Activated CD8-positive, alpha-beta T cell treated with anti-CD3 and anti-CD28 coated beads for 36 hours (primary cell): ENCODE measurements at regions not wholly inside any gene's neighbourhood (a gene's known extent, or its start where the extent isn't known, plus 50 kb on each side); places are given as distances from the start of the nearest gene placed in this dataset.

Experiments used
- ATAC-seq: fragments of 200-7000 bp; cut with Tn5 transposase; one replicate; pipeline ENCODE4 v1.10.0; 2021; ENCODE audit warnings: mild to moderate bottlenecking, moderate library complexity
- CTCF ChIA-PET: fragments of 350-600 bp; sonication (Branson Sonifier 250); formaldehyde crosslinking; loops from one replicate; lab custom pipeline; 2021; ENCODE audit warnings: antibody characterized with exemption; lab: Charles Lee
- POLR2A ChIA-PET: fragments of 350-600 bp; sonication (Branson Sonifier 250); formaldehyde crosslinking; loops from one replicate; lab custom pipeline; 2021; ENCODE audit warnings: antibody characterized with exemption; lab: Charles Lee
- DNase-seq: peaks from one replicate; pipeline ENCODE4 v3.0.0-alpha.2; 2020
- H3K27ac Mint-ChIP-seq: one replicate; pipeline ENCODE4 v1.8.0; 2021; ENCODE audit warnings: mild to moderate bottlenecking, mixed read lengths
- H3K27me3 Mint-ChIP-seq: one replicate; pipeline ENCODE4 v1.8.0; 2021; ENCODE audit warnings: mixed read lengths
- H3K36me3 Mint-ChIP-seq: one replicate; pipeline ENCODE4 v1.8.0; 2021; ENCODE audit warnings: low read depth, mixed read lengths
- H3K4me1 Mint-ChIP-seq: one replicate; pipeline ENCODE4 v1.8.0; 2021; ENCODE audit warnings: low read depth, mixed read lengths
- H3K4me3 Mint-ChIP-seq: one replicate; pipeline ENCODE4 v1.8.0; 2021; ENCODE audit warnings: mild to moderate bottlenecking, moderate library complexity, mixed read lengths
- H3K9me3 Mint-ChIP-seq: one replicate; pipeline ENCODE4 v1.8.0; 2021; ENCODE audit warnings: mixed read lengths
- CTCF ChIP-seq: fragments of 200-600 bp; IDR thresholded peaks from one replicate; pipeline ENCODE4 v1.8.0; 2022; ENCODE audit warnings: antibody characterized with exemption, mild to moderate bottlenecking
- intact Hi-C: fragments of 100-400 bp; cut with micrococcal nuclease; formaldehyde crosslinking; loops from one replicate; pipeline ENCODE4 v1.10.0; 2022

DNA sequence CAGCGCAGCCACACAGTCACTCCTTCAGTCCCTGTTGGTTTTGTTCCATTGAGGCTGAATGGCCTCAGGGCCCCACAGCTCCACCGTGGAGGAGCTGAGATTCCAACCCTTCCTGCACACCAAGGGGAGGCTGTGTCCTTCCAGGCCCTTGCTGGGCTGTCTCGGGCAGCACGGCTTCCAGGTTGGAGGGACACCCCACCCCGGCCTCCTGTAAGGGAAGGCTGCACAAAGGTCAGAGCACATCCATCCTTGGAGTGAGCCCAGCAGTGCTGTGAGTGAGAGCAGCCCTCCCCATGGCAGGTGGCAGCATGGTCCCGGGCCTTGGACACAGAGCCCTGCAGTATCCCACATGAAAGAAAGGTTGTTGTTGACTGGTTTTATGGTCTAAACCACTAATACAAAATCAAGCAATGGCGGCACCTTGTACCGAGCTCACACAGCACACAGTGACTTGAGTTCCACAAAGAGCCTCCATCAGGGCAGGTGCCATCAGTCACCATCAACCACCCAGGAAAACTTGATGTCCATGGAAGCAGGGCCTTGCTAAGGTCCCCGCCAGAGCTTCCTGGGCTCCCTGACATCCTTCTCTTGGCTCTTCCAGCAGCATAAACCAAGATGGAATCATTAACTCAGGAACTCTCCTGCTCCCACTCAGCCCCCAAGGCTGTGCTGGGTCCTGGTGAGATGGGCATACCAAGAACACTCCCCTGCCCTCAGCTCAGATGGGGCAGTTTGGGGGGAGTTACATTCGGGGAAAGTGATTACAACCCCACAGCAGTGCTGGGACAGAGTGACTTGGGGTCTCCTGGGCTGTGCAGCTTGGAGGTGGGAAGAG lies 1500.4 kb downstream of the TBC1D22A start:
- Mint-ChIP-seq H3K36me3 (no peaks in the 10 kb centered on the region), H3K27me3 (no peaks in the 10 kb centered on the region), H3K27ac (no peak overlapping the region), H3K4me1 (no peaks in the 10 kb centered on the region), H3K9me3 (no peaks in the 10 kb centered on the region), H3K4me3 (no peak overlapping the region)
- intact Hi-C loops, result no loop called here
- ATAC-seq, result no peak
- DNase-seq, result no peak
- POLR2A ChIA-PET, result no interaction called here
- CTCF ChIA-PET, result no interaction called here
- TF ChIP-seq CTCF, result no peak

DNA sequence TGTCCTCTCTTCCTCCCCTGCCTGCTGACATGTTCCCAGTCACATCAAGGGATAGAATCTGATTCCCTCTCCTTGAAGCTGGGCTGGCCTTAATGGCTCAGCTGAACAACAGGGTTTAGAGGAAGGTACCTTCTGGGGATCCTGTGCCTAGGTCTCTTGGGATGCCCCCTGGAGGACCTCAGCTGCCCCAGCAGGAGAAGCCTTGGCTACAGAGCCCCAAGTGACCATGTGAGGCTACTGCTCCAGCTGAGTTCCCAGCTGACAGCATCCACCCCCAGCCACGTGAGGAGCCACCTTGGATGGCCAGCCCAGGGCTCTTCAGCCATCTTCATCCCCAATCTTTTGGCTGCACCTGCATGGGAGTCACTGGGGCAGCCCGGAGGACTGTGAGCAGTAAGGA lies 1499.3 kb downstream of the TBC1D22A start:
- Mint-ChIP-seq H3K4me1 (no peaks in the 10 kb centered on the region), H3K27me3 (peaks cover 1% of the 10 kb centered on the region), H3K9me3 (no peaks in the 10 kb centered on the region), H3K27ac (no peak overlapping the region), H3K36me3 (no peaks in the 10 kb centered on the region), H3K4me3 (no peak overlapping the region)
- no peak for TF ChIP-seq CTCF
- ATAC-seq, result no peak
- CTCF ChIA-PET, result no interaction called here
- POLR2A ChIA-PET, result no interaction called here
- DNase-seq, result no peak
- intact Hi-C loops, result no loop called here

- H3K4me3 Mint-ChIP-seq, result no peak overlapping the region
- no peak overlapping the region for H3K27ac Mint-ChIP-seq
- ATAC-seq (no peak), DNase-seq (no peak)
- no peaks in the 10 kb centered on the region for H3K9me3 Mint-ChIP-seq
- TF ChIP-seq CTCF, result no peak
- H3K36me3 Mint-ChIP-seq, result no peaks in the 10 kb centered on the region
- ChIA-PET POLR2A (no interaction called here), CTCF (no interaction called here)
- intact Hi-C loops, result no loop called here
- H3K27me3 Mint-ChIP-seq, result peaks cover 1% of the 10 kb centered on the region
- H3K4me1 Mint-ChIP-seq, result no peaks in the 10 kb centered on the region
Measured at GRCh38 chr22:48261048-48261621, 1498.7 kb downstream of the TBC1D22A start.

DNA sequence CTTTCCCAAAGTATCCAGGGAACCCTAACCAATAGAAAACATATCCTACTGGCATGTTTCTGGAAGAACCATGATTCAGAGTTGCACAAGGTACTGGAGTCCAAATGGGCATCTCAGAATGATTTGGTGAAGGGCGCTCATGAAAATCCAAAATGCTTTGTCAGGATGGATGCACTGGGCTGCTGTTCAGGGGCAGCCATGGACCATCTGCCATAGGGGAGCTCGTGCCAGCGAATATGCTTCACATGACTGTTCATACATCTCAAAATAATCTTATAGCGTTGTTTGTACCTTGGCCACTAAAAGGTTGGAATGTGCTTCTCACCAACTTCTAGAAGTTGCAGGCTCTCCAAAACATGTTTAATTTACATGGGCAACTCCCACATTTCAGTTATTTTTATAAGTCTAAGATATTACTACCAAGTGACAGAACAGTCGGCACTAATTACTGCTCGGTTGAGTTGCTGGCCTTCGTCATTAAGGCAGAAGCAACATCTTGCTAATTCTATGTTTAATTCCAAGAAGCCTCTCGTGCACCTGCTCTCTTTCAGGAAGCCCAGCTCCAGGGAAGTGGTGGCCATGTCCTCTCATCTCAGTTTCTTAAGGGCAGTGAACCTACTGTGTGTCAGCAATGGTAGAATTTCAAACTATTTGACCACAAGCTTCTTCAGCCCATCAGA lies 1497.7 kb downstream of the TBC1D22A start:
- Mint-ChIP-seq H3K36me3 (no peaks in the 10 kb centered on the region), H3K9me3 (no peaks in the 10 kb centered on the region), H3K27me3 (peaks cover 4% of the 10 kb centered on the region), H3K4me1 (no peaks in the 10 kb centered on the region), H3K27ac (no peak overlapping the region), H3K4me3 (no peak overlapping the region)
- ChIA-PET CTCF (no interaction called here), POLR2A (no interaction called here)
- DNase-seq (no peak), ATAC-seq (no peak)
- no peak for TF ChIP-seq CTCF
- intact Hi-C loops, result no loop called here

DNA sequence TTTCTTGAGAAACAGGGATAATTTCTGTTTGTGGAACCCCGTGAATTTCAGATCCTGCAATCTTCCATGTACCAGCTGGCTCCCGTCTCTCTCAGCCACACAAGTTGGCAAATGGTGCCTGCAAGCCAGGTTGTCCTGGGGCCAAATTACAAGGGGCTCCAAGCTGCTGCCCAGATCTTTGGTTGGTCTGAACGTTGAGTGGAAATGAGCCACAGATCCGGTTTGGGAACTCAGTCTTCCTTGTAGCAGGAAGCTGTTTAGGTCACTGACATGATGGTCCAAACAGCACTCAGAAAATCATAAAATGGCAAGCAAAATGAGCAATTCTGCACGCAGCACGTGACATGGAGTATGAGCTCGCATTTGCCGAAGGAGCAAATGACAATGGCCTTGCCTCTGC lies 1496.4 kb downstream of the TBC1D22A start:
- Mint-ChIP-seq H3K4me3 (no peak overlapping the region), H3K27ac (no peak overlapping the region), H3K36me3 (no peaks in the 10 kb centered on the region), H3K9me3 (no peaks in the 10 kb centered on the region), H3K27me3 (peaks cover 4% of the 10 kb centered on the region), H3K4me1 (no peaks in the 10 kb centered on the region)
- ATAC-seq, result no peak
- CTCF ChIA-PET, result no interaction called here
- intact Hi-C loops, result no loop called here
- no peak for DNase-seq
- POLR2A ChIA-PET, result no interaction called here
- no peak for TF ChIP-seq CTCF
